Epithelial cell of proximal tubule (primary cell): ENCODE measurements at regions not wholly inside any gene's neighbourhood (a gene's known extent, or its start where the extent isn't known, plus 50 kb on each side); places are given as distances from the start of the nearest gene placed in this dataset.

Source experiments
- DNase-seq: peaks from one replicate; pipeline ENCODE4 v3.0.0-alpha.2; 2011; ENCODE audit warnings: low read depth
- H3K4me3 ChIP-seq: 2 replicates; pipeline ENCODE4 v1.5.1; 2011; ENCODE audit warnings: low read depth, mild to moderate bottlenecking, low read length
- CTCF ChIP-seq: conservative IDR thresholded peaks from 2 replicates; pipeline ENCODE4 v1.5.1; 2012; ENCODE audit warnings: low read depth, mild to moderate bottlenecking, low read length

- no peak overlapping the region for H3K4me3 ChIP-seq
- TF ChIP-seq CTCF: no peak
- no peak for DNase-seq
Observed at GRCh38 chr4:15364183-15364582, 63.6 kb upstream of the C1QTNF7 start.

- no peak for TF ChIP-seq CTCF
- no peak overlapping the region for H3K4me3 ChIP-seq
- no peak for DNase-seq
Observed at GRCh38 chr4:15365641-15366040, 62.2 kb upstream of the C1QTNF7 start.

- no peak overlapping the region for H3K4me3 ChIP-seq
- no peak for TF ChIP-seq CTCF
- no peak for DNase-seq
Observed at GRCh38 chr4:15366721-15367120, 61.1 kb upstream of the C1QTNF7 start.

- no peak for DNase-seq
- TF ChIP-seq CTCF: no peak
- H3K4me3 ChIP-seq: no peak overlapping the region
Observed at GRCh38 chr4:15368856-15369255, 59.0 kb upstream of the C1QTNF7 start.

- TF ChIP-seq CTCF: no peak
- DNase-seq: no peak
- no peak overlapping the region for H3K4me3 ChIP-seq
Observed at GRCh38 chr4:15370296-15370695, 57.5 kb upstream of the C1QTNF7 start.

GRCh38 chr4:15373363-15373762 is 54.5 kb upstream of the C1QTNF7 start:
- no peak overlapping the region for H3K4me3 ChIP-seq
- no peak for DNase-seq
- TF ChIP-seq CTCF: no peak

GRCh38 chr4:15374656-15375055 is 53.2 kb upstream of the C1QTNF7 start:
- no peak for TF ChIP-seq CTCF
- H3K4me3 ChIP-seq: no peak overlapping the region
- no peak for DNase-seq
